Amygdala (tissue), 56 donors: ENCODE measurements at regions not wholly inside any gene's neighbourhood (a gene's known extent, or its start where the extent isn't known, plus 50 kb on each side); places are given as distances from the start of the nearest gene placed in this dataset.
A peak's percentile ranks its signal among the peaks of the same experiment; 100 is the strongest.
"Not testable (repeated sequence)": the region's sequence is repeated elsewhere in the genome, so short reads cannot be mapped to it uniquely, and the experiment has no call there.

Experiments used
- DNase-seq, 56 donors: peaks; one replicate each; lab custom pipeline; 2025; lab: John Stamatoyannopoulos, UW

DNA sequence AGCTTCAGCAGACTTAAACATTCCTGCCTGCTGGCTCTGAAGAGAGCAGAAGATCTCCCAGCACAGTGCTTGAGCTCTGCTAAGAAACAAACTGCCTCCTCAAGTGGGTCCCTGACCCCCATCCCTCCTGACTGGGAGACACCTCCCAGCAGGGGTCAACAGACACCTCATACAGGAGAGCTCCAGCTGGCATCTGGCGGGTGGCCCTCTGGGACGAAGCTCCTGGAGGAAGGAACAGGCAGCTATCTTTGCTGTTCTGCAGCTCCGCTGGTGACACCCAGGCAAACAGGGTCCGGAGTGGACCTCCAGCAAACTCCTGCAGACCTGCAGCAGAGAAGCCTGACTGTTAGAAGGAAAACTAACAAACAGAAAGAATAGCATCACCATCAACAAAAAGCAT, 139.3 kb downstream of the ATXN7L3B start:
- not testable (repeated sequence) for DNase-seq

DNA sequence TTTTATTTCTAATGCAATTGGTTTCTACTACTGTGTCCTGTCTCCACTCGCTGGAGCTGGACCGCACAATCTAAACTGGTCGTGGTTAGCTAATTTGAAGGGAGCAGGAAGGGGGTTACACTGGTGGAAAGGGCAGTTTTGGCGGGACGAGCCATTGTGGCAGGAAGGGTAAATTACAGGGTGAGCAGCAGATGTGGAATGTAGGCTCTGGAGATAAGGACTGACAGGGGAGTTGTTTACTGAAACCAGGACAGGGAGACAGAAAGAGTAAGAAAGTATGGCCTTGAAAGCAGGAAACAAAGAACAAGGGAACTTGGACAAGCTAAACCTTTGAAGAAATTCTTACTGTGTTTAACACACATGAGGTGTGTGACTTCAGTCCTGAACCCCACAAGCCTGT, 147.8 kb downstream of the ATXN7L3B start:
- no peak for DNase-seq

DNA sequence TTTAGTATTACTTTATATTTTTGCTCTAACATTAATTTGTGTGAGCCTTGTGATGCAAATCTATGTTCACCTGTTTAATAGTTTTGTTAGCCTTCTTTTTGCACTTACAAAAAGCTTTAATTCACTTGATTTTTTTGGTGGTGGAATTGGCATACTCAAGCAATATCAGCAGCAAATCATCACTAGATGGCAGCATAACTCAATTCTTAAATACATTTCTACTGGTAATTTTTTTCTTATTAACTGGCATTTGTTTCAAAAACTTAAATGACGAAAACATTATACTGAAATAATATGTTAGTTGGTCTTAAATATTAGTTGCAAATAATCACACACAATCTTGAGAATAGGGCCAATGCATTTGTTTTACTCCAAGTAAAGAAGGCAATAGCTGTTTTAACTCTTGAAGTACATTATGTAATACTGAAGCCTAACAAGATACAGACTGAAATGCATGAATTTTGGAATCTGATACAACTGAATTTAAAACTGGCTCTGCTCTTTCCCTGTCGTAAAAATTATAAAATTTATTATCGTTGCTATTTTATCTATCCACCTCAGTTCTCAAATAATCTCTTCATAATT, 151.5 kb downstream of the ATXN7L3B start:
- peak in 1 of 56 donors; percentile 13 for DNase-seq

DNA sequence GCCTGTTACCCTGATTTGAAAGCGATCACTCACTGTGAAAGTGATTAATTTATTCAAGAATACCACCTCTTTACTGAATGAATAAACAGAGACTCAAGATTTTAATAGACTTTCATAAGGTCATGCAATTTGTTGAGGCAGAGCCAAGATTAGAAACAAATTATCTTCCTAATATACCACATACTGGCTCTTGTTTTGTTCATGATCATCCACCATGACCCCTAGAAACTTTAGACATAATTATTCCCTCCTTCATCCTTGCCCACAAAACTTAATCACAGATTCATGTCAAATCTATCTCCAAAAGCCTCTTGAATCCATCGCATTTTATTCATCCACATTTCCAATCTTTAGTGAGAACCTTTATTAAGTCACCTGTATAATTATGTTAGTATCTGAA, 152.3 kb downstream of the ATXN7L3B start:
- no peak for DNase-seq

DNA sequence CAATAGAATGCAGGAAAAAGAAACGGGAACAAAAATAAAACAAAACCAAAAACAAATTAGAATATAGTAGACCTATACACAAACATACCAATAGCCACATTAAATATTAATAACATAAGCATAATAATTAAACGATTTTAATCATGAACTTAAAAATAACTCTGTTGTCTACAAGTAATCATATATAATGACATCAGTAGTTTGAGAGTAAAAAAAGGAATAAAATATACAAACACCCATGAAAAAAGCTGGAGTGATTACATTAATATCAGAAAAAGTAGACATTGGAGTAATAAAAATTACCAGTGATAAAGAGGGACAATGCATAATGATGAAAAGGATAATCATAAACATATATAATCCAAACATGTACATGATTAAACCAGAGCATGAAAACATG, 181.8 kb downstream of the ATXN7L3B start:
- DNase-seq = no peak

DNA sequence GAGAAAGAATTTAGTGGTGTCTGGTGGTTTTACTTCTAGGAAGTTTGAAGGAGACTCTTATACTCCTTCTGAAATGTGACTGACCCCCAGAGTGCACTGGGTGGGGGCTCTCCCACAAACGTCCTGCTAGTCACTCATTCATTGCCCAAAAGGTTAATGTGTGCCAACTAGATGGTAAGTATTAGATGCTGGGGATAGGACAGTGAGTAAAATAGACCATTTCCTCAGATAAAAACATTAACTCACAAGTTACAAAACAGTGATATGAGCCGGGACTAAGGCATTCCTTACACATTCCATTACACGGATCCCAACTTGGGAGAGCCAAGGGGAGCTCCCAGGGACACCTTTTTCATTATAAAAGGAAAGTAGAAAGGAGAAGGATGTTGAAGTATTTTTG, 185.1 kb downstream of the ATXN7L3B start:
- no peak for DNase-seq

DNA sequence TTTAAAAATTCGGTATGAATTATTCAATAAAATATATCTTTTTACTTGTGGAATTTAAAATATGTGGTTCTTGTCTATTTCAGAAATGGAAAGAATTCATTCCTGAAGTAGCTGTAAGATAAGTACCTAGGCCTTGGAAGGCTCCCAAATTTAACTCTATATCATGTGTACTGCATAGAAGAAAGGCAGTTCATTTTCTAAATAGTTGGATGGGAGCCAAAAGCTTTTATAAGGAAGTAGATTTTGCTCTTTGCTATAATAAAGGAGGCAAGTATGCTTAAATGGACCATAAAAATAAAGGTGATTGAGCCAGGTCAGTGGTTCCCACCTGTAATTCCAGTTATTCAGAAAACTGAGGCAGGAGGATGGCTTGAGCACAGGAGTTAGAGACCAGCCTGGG, 187.5 kb downstream of the ATXN7L3B start:
- no peak for DNase-seq

DNA sequence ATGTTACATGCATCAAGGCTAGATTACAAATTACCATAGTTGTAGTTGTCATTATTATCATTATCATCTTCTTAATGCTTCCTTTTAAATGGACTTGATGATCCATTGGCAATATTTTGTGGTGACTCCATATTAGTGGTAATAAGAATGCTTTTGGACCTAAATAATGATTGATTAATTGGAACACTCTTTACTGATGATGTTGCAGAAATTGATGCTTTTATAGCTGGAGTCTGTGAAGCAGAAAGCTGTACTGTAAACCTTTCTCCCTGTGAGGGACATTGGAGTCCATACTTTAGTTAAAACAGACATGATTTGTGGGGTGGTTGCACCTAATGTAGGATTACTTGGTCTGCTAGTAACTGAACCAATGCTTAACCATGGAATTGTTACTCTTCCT, 190.4 kb downstream of the ATXN7L3B start:
- no peak for DNase-seq

DNA sequence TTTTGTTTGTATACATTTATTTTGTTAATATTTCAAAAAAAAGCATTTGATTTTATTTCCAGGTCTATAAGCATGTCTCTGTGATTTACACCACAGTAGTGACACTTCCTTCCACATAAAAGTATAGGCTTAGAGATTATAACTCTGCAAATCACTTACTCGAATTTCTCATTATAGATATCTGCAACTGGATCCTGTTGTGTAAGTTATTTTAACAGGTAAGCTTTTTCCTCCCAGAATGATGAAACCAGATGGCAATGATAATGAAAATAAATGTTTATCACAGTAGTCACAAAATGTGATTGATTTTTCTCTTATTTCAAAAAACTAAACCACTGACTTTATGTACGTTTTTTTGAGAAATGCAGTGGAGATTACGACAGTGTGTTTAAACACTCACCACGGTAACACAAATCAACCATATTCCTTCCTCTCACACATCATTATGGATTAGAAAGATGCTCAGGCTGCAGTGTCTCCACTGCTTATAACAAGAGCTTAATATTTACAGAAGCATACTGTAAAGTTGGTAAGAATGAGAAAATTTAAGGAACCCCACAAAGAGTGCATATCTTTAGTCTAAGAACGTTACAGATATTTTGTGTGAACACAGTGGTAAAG, 194.6 kb downstream of the ATXN7L3B start:
- DNase-seq = no peak

DNA sequence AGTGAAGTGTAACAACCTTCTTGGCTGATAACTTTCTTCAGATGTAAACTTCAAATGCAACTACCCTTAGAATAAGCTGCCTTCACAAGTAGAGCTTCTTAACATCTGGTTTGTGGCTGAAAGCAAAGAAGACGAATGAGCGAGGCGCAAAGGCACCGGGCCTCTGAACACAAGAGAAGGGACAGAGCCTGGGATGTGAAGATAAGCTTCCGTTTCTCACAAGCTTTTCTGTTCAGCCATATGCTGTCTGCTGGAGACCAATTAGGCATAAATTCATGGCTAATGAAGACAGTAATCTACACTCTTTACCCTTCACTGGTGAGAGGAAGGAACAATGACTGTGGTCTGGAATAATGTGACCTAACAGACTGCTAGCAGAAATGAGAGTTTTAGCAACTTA, 195.2 kb downstream of the ATXN7L3B start:
- no peak for DNase-seq

DNA sequence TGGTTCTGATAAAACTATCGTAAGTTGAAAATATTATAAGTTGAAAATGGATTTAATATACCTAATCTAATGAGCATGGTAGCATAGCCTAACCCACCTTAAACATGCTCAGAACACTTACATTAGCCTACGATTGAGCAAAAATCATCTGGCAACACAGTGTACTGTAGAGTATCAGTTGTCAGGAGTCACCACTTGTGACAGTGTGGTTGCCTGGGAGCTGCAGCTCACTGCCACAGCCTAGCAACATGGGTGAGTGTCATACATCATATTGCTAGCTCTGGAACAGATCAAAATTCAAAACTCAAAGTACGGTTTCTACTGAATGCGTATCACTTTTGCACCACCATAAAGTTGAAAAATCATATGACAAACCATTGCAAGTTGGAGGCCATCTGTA, 203.5 kb downstream of the ATXN7L3B start:
- DNase-seq = no peak

DNA sequence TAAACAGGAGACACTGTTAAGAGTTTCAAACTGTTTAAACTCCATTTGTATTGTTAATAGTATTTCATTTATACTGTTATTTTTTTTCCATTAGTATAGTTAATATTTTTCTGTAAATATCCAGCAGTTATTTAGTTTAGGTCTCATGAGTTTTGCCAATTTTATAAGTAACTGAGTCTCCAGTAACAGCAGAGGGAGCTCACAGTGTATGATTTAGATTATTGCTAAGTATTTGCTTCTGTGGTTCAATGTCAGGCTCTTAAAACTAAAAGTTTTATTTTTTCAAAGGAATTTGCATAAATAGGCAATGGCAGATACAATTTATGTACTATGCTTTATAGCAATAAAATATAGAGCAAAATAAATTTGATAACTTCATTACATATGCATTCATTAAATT, 209.7 kb downstream of the ATXN7L3B start:
- DNase-seq = no peak

DNA sequence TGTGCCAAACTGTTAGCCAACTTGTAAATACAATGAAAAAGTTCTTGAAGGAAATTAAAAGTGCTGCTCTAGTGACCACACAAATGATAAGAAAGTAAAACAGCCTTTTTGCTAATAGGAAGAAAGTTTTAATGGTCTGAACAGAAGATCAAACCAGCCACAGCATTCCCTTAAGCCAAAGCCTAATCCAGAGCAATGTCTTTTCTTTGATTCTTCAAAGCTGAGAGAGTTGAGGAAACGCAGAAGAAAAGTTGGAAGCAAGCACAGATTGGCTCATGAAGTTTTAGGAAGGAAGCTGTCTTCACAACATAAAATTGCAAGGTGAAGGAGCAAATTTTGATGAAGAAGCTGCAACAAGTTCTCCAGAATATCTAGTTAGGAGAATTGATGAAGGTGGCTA, 213.8 kb downstream of the ATXN7L3B start:
- no peak for DNase-seq

DNA sequence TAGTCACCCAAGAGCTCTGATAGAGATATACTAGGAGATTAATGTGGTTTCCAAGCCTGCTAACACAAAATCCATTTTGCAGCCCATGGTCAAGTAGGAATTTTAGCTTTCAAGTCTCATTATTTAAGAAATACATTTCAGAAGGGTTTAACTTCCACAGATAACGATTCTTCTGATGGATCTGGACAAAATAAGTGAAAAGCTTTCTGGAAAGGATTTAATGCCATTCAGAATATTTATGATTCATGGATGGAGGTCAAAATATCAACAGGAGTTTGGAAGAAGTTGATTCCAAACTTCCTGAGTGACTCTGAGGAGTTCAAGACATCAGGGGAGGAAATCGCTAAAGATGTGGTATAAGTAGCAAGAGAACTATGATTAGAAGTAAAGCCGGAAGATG, 214.6 kb downstream of the ATXN7L3B start:
- no peak for DNase-seq

DNA sequence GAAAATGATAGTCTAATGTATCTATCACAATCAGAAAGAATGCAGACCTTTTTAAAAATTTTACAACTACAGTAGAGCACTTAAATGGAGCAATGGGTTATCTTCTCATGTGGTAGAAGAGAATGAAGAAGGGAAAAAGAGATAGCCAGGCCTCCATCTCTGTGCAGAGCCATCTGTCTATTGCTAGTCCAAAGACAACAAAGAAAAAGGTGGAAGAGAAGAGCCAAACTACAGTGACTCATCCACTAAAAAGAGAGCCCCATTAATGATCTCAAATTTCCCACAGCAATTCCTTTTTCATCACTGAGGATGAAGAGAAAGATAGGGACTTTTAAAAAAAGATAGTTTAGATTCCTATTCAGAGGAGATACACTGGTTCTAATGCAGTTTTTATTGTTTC, 232.9 kb downstream of the ATXN7L3B start:
- DNase-seq = no peak

DNA sequence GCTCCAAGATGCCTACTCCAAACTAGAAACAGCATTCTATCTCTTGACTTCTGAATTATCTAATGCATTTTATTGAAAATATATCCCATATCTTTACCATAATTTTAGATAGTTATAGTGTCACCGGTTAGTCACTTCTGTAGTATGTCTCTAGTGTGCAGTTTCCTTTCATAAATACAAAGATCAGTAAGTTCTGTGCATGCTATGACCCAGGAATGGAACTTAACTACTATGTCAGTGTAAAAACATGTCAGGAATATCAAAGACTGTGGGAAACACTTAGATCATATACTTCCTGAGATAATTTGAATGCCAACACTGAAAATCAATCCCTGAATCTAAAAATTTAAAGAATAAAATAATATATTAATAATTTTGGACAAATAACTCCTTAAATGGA, 237.6 kb downstream of the ATXN7L3B start:
- DNase-seq = no peak

DNA sequence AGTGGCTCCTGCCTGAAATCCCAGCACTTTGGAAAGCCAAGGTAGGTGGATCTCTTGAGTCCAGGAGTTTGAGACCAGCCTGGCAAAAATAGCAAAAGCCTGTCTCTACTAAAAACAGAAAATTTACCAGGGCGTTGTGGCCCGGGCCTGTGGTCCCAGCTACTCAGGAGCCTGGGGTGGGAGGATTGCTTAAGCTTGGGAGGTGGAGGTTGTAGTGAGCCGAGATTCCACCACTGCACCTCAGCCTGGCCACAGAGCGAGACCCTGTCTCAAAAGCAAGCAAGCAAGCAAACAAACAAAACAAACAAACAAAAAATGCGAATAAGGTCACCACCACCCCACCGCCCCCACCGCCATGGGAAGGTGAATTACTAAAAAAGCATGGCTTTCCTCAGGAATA, 238.7 kb downstream of the ATXN7L3B start:
- no peak for DNase-seq

DNA sequence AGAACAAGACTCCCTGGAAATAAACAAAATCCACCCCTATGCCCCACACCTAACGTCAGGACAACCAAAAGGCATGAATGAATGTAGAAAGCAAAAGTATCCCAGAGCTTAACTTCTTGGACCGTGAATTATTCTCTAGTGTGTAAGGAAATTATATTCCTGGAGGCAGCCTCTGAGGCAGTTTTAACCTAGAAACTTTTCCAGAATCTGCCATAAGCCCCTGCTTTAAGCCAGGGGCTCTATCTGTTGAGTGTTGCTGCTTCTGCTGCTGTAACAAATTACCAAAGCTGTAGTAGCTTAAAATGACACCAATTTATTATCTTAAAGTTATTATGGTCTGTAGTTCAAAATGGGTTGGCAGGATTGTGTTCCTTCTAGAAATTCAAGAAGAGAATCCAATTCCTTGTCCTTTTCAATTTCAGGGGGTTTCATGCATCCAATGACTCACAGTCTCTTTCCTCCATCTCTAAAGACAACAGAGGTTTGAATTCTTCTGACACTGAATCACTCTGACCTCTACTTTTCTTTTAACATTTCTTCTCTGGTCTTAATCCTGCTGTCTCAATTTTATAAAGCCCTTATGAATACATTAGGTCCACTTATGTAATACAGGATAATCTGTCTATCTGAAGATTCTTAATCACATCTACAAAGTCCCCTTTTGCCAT, 242.7 kb downstream of the ATXN7L3B start:
- no peak for DNase-seq

DNA sequence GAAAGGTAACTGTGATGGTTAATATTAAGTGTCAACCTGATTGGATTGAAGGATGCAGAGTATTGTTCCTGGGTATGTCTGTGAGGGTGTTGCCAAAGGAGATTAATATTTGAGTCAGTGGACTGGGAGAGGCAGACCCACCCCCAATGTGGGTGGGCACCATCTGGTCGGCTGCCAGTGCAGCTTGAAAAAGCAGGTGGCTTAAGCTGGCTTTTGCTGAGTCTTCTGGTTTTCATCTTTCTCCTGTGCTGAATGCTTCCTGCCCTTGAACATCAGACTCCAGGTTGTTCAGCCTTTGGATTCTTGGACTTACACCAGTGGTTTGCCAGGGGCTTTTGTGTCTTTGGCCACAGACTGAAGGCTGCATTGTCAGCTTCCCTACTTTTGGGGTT, 243.2 kb downstream of the ATXN7L3B start:
- not testable (repeated sequence) for DNase-seq

DNA sequence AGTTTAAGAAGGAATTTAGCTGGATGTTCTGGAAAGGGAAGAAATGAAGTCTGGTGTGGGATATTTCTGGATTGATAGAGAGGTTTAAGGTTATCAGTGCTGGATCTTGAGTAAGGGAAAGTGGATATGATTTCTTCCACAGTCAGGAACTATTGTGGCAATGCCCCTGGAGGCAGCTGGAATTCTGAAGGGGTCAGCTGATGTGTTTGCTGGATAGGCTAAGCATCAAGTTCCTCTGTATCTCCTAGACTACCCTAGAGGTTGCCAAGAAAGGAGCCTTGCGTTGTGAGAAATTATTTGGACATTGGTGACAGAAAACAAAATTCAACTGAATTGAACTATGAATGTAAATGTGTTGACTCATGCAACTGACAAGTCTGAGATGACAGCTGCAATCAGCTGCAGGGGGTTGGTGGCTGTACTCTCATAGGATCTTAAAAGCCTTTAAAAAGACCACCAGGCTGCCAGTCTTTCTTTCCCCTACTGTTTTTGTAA, 244.4 kb downstream of the ATXN7L3B start:
- no peak for DNase-seq

DNA sequence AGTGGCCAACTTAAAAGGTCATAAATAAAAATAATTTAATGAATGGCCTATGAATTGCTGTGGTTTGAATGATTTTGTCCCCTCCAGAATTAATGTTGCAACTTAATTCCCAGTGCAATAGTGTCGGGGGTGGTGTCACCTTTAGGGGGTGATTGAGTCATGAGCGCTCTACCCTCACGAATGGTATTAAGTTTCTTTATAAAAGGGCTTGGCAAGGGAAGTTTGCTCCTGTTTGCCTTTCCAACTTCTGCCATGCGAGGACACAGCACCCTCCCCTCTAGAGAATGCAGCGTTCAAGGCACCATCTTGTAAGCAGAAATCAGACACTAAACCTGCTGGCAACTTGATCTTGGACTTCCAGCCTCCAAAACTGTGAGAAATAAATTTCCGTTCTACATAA, 253.3 kb downstream of the ATXN7L3B start:
- no peak for DNase-seq

DNA sequence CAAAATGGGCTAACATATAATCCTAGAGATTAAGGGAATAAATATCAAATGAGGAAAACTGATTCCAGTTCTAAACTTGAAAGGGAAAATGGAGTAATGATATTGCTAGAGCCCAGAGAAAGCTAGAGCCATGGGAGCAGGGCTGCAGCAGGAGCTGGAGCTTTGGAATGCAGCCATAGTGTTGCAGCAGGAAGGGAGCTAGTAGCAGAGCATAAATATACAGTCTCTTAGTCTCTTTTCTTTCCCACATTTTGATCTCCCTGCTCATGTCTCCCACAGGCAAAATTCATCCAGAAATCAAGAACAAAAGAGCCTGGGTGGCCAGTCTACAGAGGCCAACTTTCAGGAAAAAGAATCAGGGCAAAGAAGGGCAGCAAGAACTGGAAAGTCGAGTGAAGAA, 253.7 kb downstream of the ATXN7L3B start:
- DNase-seq = no peak
